ENCODE measurements at regions not wholly inside any gene's neighbourhood (a gene's known extent, or its start where the extent isn't known, plus 50 kb on each side); places are given as distances from the start of the nearest gene placed in this dataset.
"Not testable (repeated sequence)": the region's sequence is repeated elsewhere in the genome, so short reads cannot be mapped to it uniquely, and the experiment has no call there.

DNA sequence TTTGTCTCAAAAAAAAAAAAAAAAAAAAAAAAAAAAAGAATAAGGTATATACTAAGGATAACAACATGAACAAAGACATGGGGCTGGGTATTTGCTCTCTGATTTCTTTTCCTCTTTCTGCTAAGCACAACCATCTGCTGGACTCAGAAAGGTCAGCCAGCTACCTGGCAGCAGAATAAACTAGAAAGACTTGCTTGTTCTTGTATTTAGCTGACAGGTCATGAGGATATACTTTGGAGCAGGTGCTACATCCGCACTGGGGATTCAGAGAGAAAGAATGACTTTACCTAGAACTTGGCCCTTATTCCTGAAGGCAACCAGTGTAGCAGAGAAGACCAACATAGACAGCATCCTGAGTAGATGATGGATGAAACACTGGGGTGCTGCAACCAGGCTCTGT, 550.5 kb downstream of the NTRK3 start:
- no peak overlapping the region for H3K4me3 ChIP-seq (replicated peaks in 1 of 2; ENCODE audit: low read depth in 2 of 2, low read length in 2 of 2)
- TF ChIP-seq, protein P1, sequence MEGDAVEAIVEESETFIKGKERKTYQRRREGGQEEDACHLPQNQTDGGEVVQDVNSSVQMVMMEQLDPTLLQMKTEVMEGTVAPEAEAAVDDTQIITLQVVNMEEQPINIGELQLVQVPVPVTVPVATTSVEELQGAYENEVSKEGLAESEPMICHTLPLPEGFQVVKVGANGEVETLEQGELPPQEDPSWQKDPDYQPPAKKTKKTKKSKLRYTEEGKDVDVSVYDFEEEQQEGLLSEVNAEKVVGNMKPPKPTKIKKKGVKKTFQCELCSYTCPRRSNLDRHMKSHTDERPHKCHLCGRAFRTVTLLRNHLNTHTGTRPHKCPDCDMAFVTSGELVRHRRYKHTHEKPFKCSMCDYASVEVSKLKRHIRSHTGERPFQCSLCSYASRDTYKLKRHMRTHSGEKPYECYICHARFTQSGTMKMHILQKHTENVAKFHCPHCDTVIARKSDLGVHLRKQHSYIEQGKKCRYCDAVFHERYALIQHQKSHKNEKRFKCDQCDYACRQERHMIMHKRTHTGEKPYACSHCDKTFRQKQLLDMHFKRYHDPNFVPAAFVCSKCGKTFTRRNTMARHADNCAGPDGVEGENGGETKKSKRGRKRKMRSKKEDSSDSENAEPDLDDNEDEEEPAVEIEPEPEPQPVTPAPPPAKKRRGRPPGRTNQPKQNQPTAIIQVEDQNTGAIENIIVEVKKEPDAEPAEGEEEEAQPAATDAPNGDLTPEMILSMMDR (IDR thresholded peaks at IDR 0.05; ENCODE audit: low read depth, low read length): no peak
- no peak for DNase-seq (ENCODE audit: low read depth in 2 of 2)

DNA sequence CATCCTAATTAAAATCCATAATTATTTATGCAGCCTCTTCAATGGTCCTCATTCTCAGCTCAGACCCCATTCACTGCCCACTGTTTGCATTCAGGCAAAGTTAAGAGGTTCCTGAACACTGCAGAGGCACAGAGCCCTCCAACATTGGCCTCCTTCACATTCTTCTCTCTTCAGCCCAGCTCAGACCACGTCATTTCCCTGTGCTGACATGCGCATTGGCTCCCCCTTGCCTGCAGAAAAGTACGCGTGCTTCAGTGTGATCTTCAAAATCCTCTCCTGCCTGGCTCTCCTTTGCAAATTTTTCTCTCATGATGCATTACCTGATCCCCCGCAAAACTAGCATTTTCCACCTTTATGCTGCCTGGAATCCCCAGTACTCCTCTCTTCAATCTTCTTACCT, 552.3 kb downstream of the NTRK3 start:
- H3K4me3 ChIP-seq (replicated peaks in 1 of 2; ENCODE audit: low read depth in 2 of 2, low read length in 2 of 2): no peak overlapping the region
- DNase-seq (ENCODE audit: low read depth in 2 of 2): no peak
- TF ChIP-seq, protein P1 (IDR thresholded peaks at IDR 0.05; ENCODE audit: low read depth, low read length): no peak

DNA sequence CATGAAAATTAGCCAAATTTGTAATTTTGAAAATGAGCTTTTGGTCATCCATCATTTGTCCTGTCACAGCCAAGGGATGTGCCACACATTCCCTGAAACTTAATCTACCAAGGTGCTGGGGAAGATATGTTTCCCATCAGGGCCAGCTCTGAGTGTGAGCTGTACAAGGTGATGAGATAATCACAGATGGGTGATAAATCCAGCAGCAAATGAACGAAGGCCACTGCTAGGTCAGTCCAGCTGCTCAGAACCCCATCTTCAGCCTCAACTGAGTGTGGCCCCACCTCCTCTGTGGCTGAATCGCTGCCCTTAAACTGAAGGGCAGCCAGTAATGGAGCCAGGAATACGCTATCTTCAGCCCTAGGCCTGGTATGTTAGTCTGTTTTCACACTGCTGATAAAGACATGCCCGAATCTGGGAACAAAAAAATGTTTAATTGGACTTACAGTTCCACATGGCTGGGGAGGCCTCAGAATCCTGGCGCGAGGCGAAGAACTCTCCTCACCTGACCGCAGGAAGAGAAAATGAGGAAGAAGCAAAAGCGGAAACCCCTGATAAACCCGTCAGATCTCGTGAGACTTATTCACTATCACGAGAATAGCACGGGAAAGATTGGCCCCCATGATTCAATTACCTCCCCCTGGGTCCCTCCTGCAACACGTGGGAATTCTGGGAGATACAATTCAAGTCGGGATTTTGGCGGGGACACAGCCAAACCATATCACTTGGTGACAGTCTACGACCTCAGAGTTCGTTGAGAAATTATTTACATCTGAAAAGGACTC, 553.0 kb downstream of the NTRK3 start:
- no peak for DNase-seq (ENCODE audit: low read depth in 2 of 2)
- no peak overlapping the region for H3K4me3 ChIP-seq (replicated peaks in 1 of 2; ENCODE audit: low read depth in 2 of 2, low read length in 2 of 2)
- TF ChIP-seq, protein P1 (IDR thresholded peaks at IDR 0.05; ENCODE audit: low read depth, low read length): no peak

DNA sequence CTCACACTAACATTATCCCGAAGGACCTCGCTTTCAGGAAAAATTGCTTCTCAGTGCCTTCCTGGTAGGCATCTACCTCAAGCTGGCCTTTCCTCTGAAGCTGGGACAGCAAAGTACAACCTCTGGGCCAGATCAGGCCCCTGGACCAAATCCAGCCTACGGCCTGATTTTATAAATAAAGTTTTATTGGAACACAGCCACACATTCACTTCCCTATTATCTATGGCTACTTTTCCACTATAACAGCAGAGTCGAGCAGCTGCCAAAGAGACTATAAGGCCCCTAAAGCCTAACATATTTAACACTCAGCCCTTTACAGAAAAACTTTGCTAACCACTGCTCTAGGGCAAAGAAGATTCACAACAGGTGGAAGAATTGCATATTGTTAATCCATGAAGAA, 554.3 kb downstream of the NTRK3 start:
- no peak overlapping the region for H3K4me3 ChIP-seq (replicated peaks in 1 of 2; ENCODE audit: low read depth in 2 of 2, low read length in 2 of 2)
- no peak for DNase-seq (ENCODE audit: low read depth in 2 of 2)
- TF ChIP-seq, protein P1 (IDR thresholded peaks at IDR 0.05; ENCODE audit: low read depth, low read length): no peak

DNA sequence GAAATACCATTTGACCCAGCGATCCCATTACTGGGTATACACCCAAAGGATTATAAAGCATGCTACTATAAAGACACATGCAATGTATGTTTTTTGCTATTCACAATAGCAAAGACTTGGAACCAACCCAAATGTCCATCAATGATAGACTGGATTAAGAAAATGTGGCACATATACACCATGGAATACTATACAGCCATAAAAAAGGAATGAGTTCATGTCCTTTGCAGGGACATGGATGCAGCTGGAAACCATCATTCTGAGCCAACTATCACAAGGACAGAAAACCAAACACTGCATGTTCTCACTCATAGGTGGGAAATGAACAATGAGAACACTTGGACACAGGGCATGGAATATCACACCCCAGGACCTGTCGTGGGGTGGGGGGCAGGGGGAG, 558.1 kb downstream of the NTRK3 start:
- not testable (repeated sequence) for H3K4me3 ChIP-seq (replicated peaks in 1 of 2; ENCODE audit: low read depth in 2 of 2, low read length in 2 of 2); DNase-seq (ENCODE audit: low read depth in 2 of 2)

DNA sequence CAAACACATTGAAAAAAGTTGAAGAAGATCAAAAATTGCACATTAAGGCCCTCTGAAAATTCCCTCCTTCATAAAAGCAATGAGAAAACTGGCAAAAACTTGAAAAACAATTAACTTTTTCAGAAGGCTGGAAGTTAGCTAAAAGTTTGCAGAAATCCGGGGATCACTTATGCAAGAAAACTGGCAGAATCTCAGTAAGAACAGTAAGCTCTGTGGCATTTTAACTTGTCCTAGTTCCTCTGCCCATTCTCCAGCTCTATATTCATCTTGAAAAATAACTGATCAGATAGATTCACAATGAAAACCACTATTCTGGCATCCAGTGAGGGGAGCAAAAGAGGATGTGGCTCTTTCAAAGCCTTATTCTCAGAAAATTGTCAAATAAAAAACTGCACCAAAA, 566.8 kb downstream of the NTRK3 start:
- TF ChIP-seq, protein P1 (IDR thresholded peaks at IDR 0.05; ENCODE audit: low read depth, low read length): no peak

DNA sequence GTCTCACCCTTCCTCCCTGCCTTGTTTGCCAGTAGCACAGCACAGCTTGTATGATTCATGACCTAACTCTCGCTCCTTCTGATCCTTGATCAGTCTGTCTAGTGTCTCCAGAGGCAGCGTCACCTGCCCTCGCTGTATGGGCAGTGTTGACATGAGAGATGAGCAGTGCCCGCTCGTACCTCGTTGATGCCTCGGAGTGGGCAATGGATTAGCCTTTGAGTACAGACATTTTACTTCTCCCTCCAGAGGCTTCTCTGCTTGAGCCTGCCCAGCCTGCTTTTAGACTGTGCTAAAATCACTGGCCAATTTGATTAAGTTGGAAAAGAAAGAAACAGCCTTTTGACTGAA, 569.0 kb downstream of the NTRK3 start:
- no peak for DNase-seq (ENCODE audit: low read depth in 2 of 2)
- H3K4me3 ChIP-seq (replicated peaks in 1 of 2; ENCODE audit: low read depth in 2 of 2, low read length in 2 of 2): no peak overlapping the region
- TF ChIP-seq, protein P1 (IDR thresholded peaks at IDR 0.05; ENCODE audit: low read depth, low read length): no peak

More for the DNA sequence above, 566.8 kb downstream of the NTRK3 start:
- DNase-seq (ENCODE audit: low read depth in 2 of 2): no peak
- no peak overlapping the region for H3K4me3 ChIP-seq (replicated peaks in 1 of 2; ENCODE audit: low read depth in 2 of 2, low read length in 2 of 2)
